ENCODE measurements at regions not wholly inside any gene's neighbourhood (a gene's known extent, or its start where the extent isn't known, plus 50 kb on each side); places are given as distances from the start of the nearest gene placed in this dataset.

DNA sequence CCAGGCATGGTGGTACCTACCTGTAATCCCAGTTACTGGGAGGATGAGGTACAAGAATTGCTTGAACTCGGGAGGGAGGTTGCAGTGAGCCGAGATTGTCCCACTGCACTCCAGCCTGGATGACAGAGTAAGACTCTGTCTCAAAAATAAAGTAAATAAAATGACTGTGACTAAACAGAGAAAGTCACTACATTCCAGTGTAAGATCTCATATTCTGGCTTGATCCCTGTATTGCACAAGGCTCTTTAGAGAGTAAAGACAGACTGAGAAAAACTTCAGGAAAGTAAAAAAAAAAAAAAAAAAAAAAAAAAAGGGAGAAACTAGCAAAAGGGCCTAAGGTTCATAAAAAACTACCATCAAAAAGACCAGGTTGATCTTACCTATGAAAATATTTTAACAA lies 106.6 kb upstream of the PJA2 start:
- Histone ChIP-seq H3K4me3 (no peak overlapping the region), H3K27ac (no peak overlapping the region), H3K36me3 (no peaks in the 10 kb centered on the region), H3K4me1 (no peaks in the 10 kb centered on the region), H3K27me3 (no peaks in the 10 kb centered on the region), H3K9me3 (no peaks in the 10 kb centered on the region)
- 70 to 75% methylated on average over 2 of the region's 2 CpGs for WGBS, 2 donors (ENCODE audit: low coverage in 1 of 2)
- in situ Hi-C loops (cut with MboI; ENCODE audit: low pct_ligation_motif_present in 1 of 4, low pct_unique_long_range_greater_than_20kb in 1 of 4, low sequenced_read_pairs in 3 of 4) (no loop called here), intact Hi-C loops (cut with DNase I; ENCODE audit: low total_unique reads) (no loop called here)
- TF ChIP-seq CTCF (IDR thresholded peaks at IDR 0.05), result no peak
- TF ChIP-seq POLR2AphosphoS5 (IDR thresholded peaks at IDR 0.05), result no peak
- no peak for TF ChIP-seq EP300 (IDR thresholded peaks at IDR 0.05; ENCODE audit: low read depth)
- no peak for TF ChIP-seq POLR2A (IDR thresholded peaks at IDR 0.05)
- no peak for DNase-seq

DNA sequence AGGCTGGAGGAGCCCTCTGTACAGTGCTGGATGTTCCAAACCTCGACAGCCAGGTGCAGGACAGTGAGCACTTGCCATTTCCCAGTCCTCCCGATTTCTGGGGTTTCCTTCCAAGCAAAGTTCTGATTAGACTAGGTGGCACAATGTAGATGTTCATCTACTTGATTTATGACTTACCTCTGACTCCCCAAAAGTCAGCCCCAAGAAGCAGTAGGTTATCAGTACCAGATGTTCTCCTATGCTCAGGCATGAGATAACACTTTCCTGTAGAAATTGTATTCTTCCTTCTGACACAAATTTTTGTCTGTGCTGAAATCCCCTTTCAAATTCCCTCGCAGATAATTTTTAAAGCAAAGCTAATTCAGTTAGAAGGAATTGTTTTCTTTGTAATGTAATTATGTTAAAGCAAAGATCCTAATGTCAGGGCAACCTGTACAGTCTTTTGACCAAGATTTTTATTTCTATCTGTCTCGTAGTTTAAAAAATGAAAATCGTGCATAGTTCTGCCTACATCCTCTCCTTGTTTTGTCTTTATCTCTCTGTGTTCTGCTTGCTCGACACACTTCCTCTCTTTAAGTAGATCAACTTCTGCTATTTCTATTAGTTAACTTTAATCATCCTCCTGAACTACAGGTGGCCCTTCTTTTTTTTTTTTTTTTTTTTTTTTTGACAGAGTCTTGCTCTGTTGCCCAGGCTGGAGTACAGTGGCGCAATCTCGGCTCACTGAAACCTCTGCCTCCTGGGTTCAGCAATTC lies 102.4 kb upstream of the PJA2 start:
- H3K4me1 ChIP-seq, result no peaks in the 10 kb centered on the region
- TF ChIP-seq POLR2AphosphoS5 (IDR thresholded peaks at IDR 0.05) (no peak), EP300 (IDR thresholded peaks at IDR 0.05; ENCODE audit: low read depth) (no peak), POLR2A (IDR thresholded peaks at IDR 0.05) (no peak), CTCF (IDR thresholded peaks at IDR 0.05) (no peak)
- 64 to 81% methylated on average over 4 to 8 of the region's 8 CpGs for WGBS, 2 donors (ENCODE audit: low coverage in 1 of 2)
- no peaks in the 10 kb centered on the region for H3K27me3 ChIP-seq
- DNase-seq, result no peak
- H3K36me3 ChIP-seq, result no peaks in the 10 kb centered on the region
- H3K27ac ChIP-seq, result no peak overlapping the region
- in situ Hi-C loops (cut with MboI; ENCODE audit: low pct_ligation_motif_present in 1 of 4, low pct_unique_long_range_greater_than_20kb in 1 of 4, low sequenced_read_pairs in 3 of 4), result no loop called here
- H3K9me3 ChIP-seq, result no peaks in the 10 kb centered on the region
- intact Hi-C loops (cut with DNase I; ENCODE audit: low total_unique reads), result no loop called here
- H3K4me3 ChIP-seq, result no peak overlapping the region

DNA sequence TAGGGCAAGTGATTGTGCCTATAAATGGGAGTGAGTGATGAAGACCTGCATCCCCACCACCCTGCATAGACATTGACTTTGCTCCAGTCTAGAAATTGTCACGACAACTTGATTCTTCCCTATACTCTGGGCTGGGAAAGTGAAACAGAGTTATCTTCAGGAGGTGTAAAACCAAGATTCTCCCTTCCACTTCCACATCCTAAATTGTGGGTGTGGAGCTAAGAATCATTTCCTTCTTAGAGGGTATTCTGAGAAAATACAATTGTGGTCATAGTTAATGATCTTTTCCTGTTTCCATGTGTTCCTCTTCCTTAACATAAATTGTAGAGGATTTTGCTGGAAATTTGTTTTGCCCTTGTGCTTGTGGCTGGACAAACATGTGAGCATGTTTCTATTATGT lies 96.8 kb upstream of the PJA2 start:
- Histone ChIP-seq H3K27me3 (no peaks in the 10 kb centered on the region), H3K27ac (no peak overlapping the region), H3K4me3 (no peak overlapping the region), H3K36me3 (no peaks in the 10 kb centered on the region), H3K4me1 (no peaks in the 10 kb centered on the region), H3K9me3 (no peaks in the 10 kb centered on the region)
- intact Hi-C loops (cut with DNase I; ENCODE audit: low total_unique reads) (no loop called here), in situ Hi-C loops (cut with MboI; ENCODE audit: low pct_ligation_motif_present in 1 of 4, low pct_unique_long_range_greater_than_20kb in 1 of 4, low sequenced_read_pairs in 3 of 4) (no loop called here)
- 88% methylated on average over 1 of the region's 1 CpG; no CpG with 5 or more reads in 1 of the 2 donors for WGBS, 2 donors (ENCODE audit: low coverage in 1 of 2)
- TF ChIP-seq EP300 (IDR thresholded peaks at IDR 0.05; ENCODE audit: low read depth), result no peak
- no peak for TF ChIP-seq POLR2AphosphoS5 (IDR thresholded peaks at IDR 0.05)
- DNase-seq, result no peak

- DNase-seq, result no peak
- intact Hi-C loops (cut with DNase I; ENCODE audit: low total_unique reads) (no loop called here), in situ Hi-C loops (cut with MboI; ENCODE audit: low pct_ligation_motif_present in 1 of 4, low pct_unique_long_range_greater_than_20kb in 1 of 4, low sequenced_read_pairs in 3 of 4) (no loop called here)
- no peak overlapping the region for H3K4me3 ChIP-seq
- 73 to 76% methylated on average over 3 of the region's 3 CpGs for WGBS, 2 donors (ENCODE audit: low coverage in 1 of 2)
- H3K4me1 ChIP-seq, result no peaks in the 10 kb centered on the region
- TF ChIP-seq POLR2AphosphoS5 (IDR thresholded peaks at IDR 0.05) (no peak), POLR2A (IDR thresholded peaks at IDR 0.05) (no peak), EP300 (IDR thresholded peaks at IDR 0.05; ENCODE audit: low read depth) (no peak), CTCF (IDR thresholded peaks at IDR 0.05) (no peak)
- no peak overlapping the region for H3K27ac ChIP-seq
- no peaks in the 10 kb centered on the region for H3K27me3 ChIP-seq
- H3K36me3 ChIP-seq, result no peaks in the 10 kb centered on the region
- H3K9me3 ChIP-seq, result no peaks in the 10 kb centered on the region
These were observed 86.3 kb upstream of the PJA2 start for GRCh38 chr5:109496112-109496511.
